GM23248 (cell line): ENCODE measurements at regions not wholly inside any gene's neighbourhood (a gene's known extent, or its start where the extent isn't known, plus 50 kb on each side); places are given as distances from the start of the nearest gene placed in this dataset.

ENCODE experiments used
- EZH2 ChIP-seq: fragments of 200-600 bp; sonication (generic); IDR thresholded peaks from 2 replicates; pipeline ENCODE4 v1.6.1; 2018; ENCODE audit warnings: antibody characterized with exemption, mild to moderate bottlenecking; ENCODE audit not compliant: insufficient read depth, poor library complexity, severe bottlenecking
- EZH2phosphoT487 ChIP-seq: fragments of 200-600 bp; sonication (generic); IDR thresholded peaks from 2 replicates; pipeline ENCODE4 v1.6.1; 2018; ENCODE audit warnings: antibody characterized with exemption, moderate library complexity, mild to moderate bottlenecking, low read depth; ENCODE audit not compliant: insufficient read depth

DNA sequence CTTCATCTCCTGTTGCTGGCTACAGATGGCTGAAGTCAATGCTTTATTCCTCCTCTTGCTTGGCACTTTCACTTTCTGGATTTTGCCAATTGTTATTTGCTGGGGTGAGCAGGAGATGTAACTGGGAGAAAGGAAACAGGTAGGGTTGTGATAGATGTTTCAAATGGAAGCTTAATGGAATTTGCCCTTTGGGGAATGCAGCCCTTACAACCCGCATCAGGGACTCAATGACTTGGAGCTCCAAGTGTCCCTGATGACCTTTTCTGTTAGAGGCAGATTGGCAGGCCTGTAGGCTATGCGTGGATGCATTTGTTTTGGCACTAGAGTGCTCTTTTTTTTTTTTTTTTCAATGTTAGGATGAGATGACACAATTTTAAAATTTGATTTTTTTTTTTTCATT lies 219.9 kb upstream of the GLRA1 start:
- TF ChIP-seq EZH2 (no peak), EZH2phosphoT487 (no peak)
